ENCODE measurements at regions not wholly inside any gene's neighbourhood (a gene's known extent, or its start where the extent isn't known, plus 50 kb on each side); places are given as distances from the start of the nearest gene placed in this dataset.

- DNase-seq: no peak
- H3K36me3 ChIP-seq (ENCODE audit: insufficient read depth, low read length): no peaks in the 10 kb centered on the region
- no peaks in the 10 kb centered on the region for H3K4me1 ChIP-seq (ENCODE audit: low read length)
- H3K4me2 ChIP-seq (ENCODE audit: low read depth, low read length, poor library complexity, severe bottlenecking): no peak overlapping the region
- H3K9me2 ChIP-seq (replicated peaks; ENCODE audit: insufficient read depth, low read length): no peaks in the 10 kb centered on the region
- no peak overlapping the region for H3K4me3 ChIP-seq (ENCODE audit: low read length)
- no peak overlapping the region for H2AFZ ChIP-seq (ENCODE audit: low read length)
- H3K27ac ChIP-seq (ENCODE audit: low read length): no peak overlapping the region
- no peaks in the 10 kb centered on the region for H4K20me1 ChIP-seq (ENCODE audit: insufficient read depth, low read depth, low read length)
- no peaks in the 10 kb centered on the region for H3K27me3 ChIP-seq (ENCODE audit: low read length)
- H3K9me3 ChIP-seq (ENCODE audit: low read length): peaks cover 27% of the 10 kb centered on the region
- no peak overlapping the region for H3K9ac ChIP-seq (ENCODE audit: low read length)
- no peaks in the 10 kb centered on the region for H3K79me2 ChIP-seq (ENCODE audit: low read length)
Observed at GRCh38 chr6:93799226-93799625, 379.9 kb upstream of the EPHA7 start.

GRCh38 chr6:93794166-93794565 is 374.8 kb upstream of the EPHA7 start:
- no peak for DNase-seq
- H2AFZ ChIP-seq (ENCODE audit: low read length): no peak overlapping the region
- H3K4me1 ChIP-seq (ENCODE audit: low read length): no peaks in the 10 kb centered on the region
- H3K9me2 ChIP-seq (replicated peaks; ENCODE audit: insufficient read depth, low read length): no peaks in the 10 kb centered on the region
- H3K4me2 ChIP-seq (ENCODE audit: low read depth, low read length, poor library complexity, severe bottlenecking): no peak overlapping the region
- no peaks in the 10 kb centered on the region for H3K36me3 ChIP-seq (ENCODE audit: insufficient read depth, low read length)
- no peaks in the 10 kb centered on the region for H3K79me2 ChIP-seq (ENCODE audit: low read length)
- H3K9ac ChIP-seq (ENCODE audit: low read length): no peak overlapping the region
- no peak overlapping the region for H3K27ac ChIP-seq (ENCODE audit: low read length)
- H3K4me3 ChIP-seq (ENCODE audit: low read length): no peak overlapping the region
- peaks cover 10% of the 10 kb centered on the region for H3K9me3 ChIP-seq (ENCODE audit: low read length)
- H4K20me1 ChIP-seq (ENCODE audit: insufficient read depth, low read depth, low read length): no peaks in the 10 kb centered on the region
- no peaks in the 10 kb centered on the region for H3K27me3 ChIP-seq (ENCODE audit: low read length)

GRCh38 chr6:93792746-93793145 is 373.4 kb upstream of the EPHA7 start:
- H3K9ac ChIP-seq (ENCODE audit: low read length): no peak overlapping the region
- no peak overlapping the region for H3K27ac ChIP-seq (ENCODE audit: low read length)
- no peaks in the 10 kb centered on the region for H3K9me2 ChIP-seq (replicated peaks; ENCODE audit: insufficient read depth, low read length)
- no peak overlapping the region for H3K4me2 ChIP-seq (ENCODE audit: low read depth, low read length, poor library complexity, severe bottlenecking)
- H3K9me3 ChIP-seq (ENCODE audit: low read length): peaks cover 12% of the 10 kb centered on the region
- no peaks in the 10 kb centered on the region for H3K4me1 ChIP-seq (ENCODE audit: low read length)
- H3K27me3 ChIP-seq (ENCODE audit: low read length): no peaks in the 10 kb centered on the region
- no peak overlapping the region for H2AFZ ChIP-seq (ENCODE audit: low read length)
- no peak overlapping the region for H3K4me3 ChIP-seq (ENCODE audit: low read length)
- no peaks in the 10 kb centered on the region for H3K79me2 ChIP-seq (ENCODE audit: low read length)
- H3K36me3 ChIP-seq (ENCODE audit: insufficient read depth, low read length): no peaks in the 10 kb centered on the region
- no peak for DNase-seq
- H4K20me1 ChIP-seq (ENCODE audit: insufficient read depth, low read depth, low read length): no peaks in the 10 kb centered on the region

- Histone ChIP-seq H3K79me2 (ENCODE audit: low read length) (no peaks in the 10 kb centered on the region), H3K4me2 (ENCODE audit: low read depth, low read length, poor library complexity, severe bottlenecking) (no peak overlapping the region), H3K9me2 (replicated peaks; ENCODE audit: insufficient read depth, low read length) (no peaks in the 10 kb centered on the region), H3K27ac (ENCODE audit: low read length) (no peak overlapping the region), H4K20me1 (ENCODE audit: insufficient read depth, low read depth, low read length) (no peaks in the 10 kb centered on the region), H3K36me3 (ENCODE audit: insufficient read depth, low read length) (no peaks in the 10 kb centered on the region), H2AFZ (ENCODE audit: low read length) (no peak overlapping the region), H3K9ac (ENCODE audit: low read length) (no peak overlapping the region), H3K4me1 (ENCODE audit: low read length) (no peaks in the 10 kb centered on the region), H3K4me3 (ENCODE audit: low read length) (no peak overlapping the region), H3K9me3 (ENCODE audit: low read length) (peaks cover 6% of the 10 kb centered on the region), H3K27me3 (ENCODE audit: low read length) (no peaks in the 10 kb centered on the region)
- no peak for DNase-seq
Observed at GRCh38 chr6:93790981-93791380, 371.6 kb upstream of the EPHA7 start.

- DNase-seq: no peak
- Histone ChIP-seq H3K4me2 (ENCODE audit: low read depth, low read length, poor library complexity, severe bottlenecking) (no peak overlapping the region), H3K9ac (ENCODE audit: low read length) (no peak overlapping the region), H3K9me3 (ENCODE audit: low read length) (peaks cover 15% of the 10 kb centered on the region), H3K27ac (ENCODE audit: low read length) (no peak overlapping the region), H3K4me3 (ENCODE audit: low read length) (no peak overlapping the region), H3K27me3 (ENCODE audit: low read length) (no peaks in the 10 kb centered on the region), H3K79me2 (ENCODE audit: low read length) (no peaks in the 10 kb centered on the region), H3K36me3 (ENCODE audit: insufficient read depth, low read length) (no peaks in the 10 kb centered on the region), H2AFZ (ENCODE audit: low read length) (no peak overlapping the region), H4K20me1 (ENCODE audit: insufficient read depth, low read depth, low read length) (no peaks in the 10 kb centered on the region), H3K9me2 (replicated peaks; ENCODE audit: insufficient read depth, low read length) (no peaks in the 10 kb centered on the region), H3K4me1 (ENCODE audit: low read length) (no peaks in the 10 kb centered on the region)
Observed at GRCh38 chr6:93789532-93789931, 370.2 kb upstream of the EPHA7 start.

- Histone ChIP-seq H3K4me3 (ENCODE audit: low read length) (no peak overlapping the region), H4K20me1 (ENCODE audit: insufficient read depth, low read depth, low read length) (no peaks in the 10 kb centered on the region), H3K4me1 (ENCODE audit: low read length) (no peaks in the 10 kb centered on the region), H3K9me3 (ENCODE audit: low read length) (peaks cover 21% of the 10 kb centered on the region), H3K9ac (ENCODE audit: low read length) (no peak overlapping the region), H2AFZ (ENCODE audit: low read length) (no peak overlapping the region), H3K79me2 (ENCODE audit: low read length) (no peaks in the 10 kb centered on the region), H3K36me3 (ENCODE audit: insufficient read depth, low read length) (no peaks in the 10 kb centered on the region), H3K4me2 (ENCODE audit: low read depth, low read length, poor library complexity, severe bottlenecking) (no peak overlapping the region), H3K9me2 (replicated peaks; ENCODE audit: insufficient read depth, low read length) (no peaks in the 10 kb centered on the region), H3K27me3 (ENCODE audit: low read length) (no peaks in the 10 kb centered on the region), H3K27ac (ENCODE audit: low read length) (no peak overlapping the region)
- DNase-seq: no peak
Observed at GRCh38 chr6:93787841-93788240, 368.5 kb upstream of the EPHA7 start.

- DNase-seq: no peak
- Histone ChIP-seq H3K4me2 (ENCODE audit: low read depth, low read length, poor library complexity, severe bottlenecking) (no peak overlapping the region), H3K9ac (ENCODE audit: low read length) (no peak overlapping the region), H3K79me2 (ENCODE audit: low read length) (no peaks in the 10 kb centered on the region), H4K20me1 (ENCODE audit: insufficient read depth, low read depth, low read length) (no peaks in the 10 kb centered on the region), H3K4me3 (ENCODE audit: low read length) (no peak overlapping the region), H3K27ac (ENCODE audit: low read length) (no peak overlapping the region), H2AFZ (ENCODE audit: low read length) (no peak overlapping the region), H3K27me3 (ENCODE audit: low read length) (no peaks in the 10 kb centered on the region), H3K4me1 (ENCODE audit: low read length) (no peaks in the 10 kb centered on the region), H3K36me3 (ENCODE audit: insufficient read depth, low read length) (no peaks in the 10 kb centered on the region), H3K9me3 (ENCODE audit: low read length) (peaks cover 24% of the 10 kb centered on the region), H3K9me2 (replicated peaks; ENCODE audit: insufficient read depth, low read length) (no peaks in the 10 kb centered on the region)
Observed at GRCh38 chr6:93786474-93787330, 367.3 kb upstream of the EPHA7 start.

GRCh38 chr6:93785694-93786030 is 366.3 kb upstream of the EPHA7 start:
- H3K27me3 ChIP-seq (ENCODE audit: low read length): no peaks in the 10 kb centered on the region
- no peak for DNase-seq
- no peaks in the 10 kb centered on the region for H3K79me2 ChIP-seq (ENCODE audit: low read length)
- H2AFZ ChIP-seq (ENCODE audit: low read length): 0 out of 2 replicates have a peak overlapping the region, but pooled peaks have one; percentile 43
- H3K4me3 ChIP-seq (ENCODE audit: low read length): no peak overlapping the region
- no peaks in the 10 kb centered on the region for H3K4me1 ChIP-seq (ENCODE audit: low read length)
- peaks cover 22% of the 10 kb centered on the region for H3K9me3 ChIP-seq (ENCODE audit: low read length)
- H3K4me2 ChIP-seq (ENCODE audit: low read depth, low read length, poor library complexity, severe bottlenecking): no peak overlapping the region
- H3K9me2 ChIP-seq (replicated peaks; ENCODE audit: insufficient read depth, low read length): no peaks in the 10 kb centered on the region
- H3K27ac ChIP-seq (ENCODE audit: low read length): no peak overlapping the region
- H3K9ac ChIP-seq (ENCODE audit: low read length): no peak overlapping the region
- no peaks in the 10 kb centered on the region for H4K20me1 ChIP-seq (ENCODE audit: insufficient read depth, low read depth, low read length)
- no peaks in the 10 kb centered on the region for H3K36me3 ChIP-seq (ENCODE audit: insufficient read depth, low read length)

Data from Karpas-422 (cell line).